ENCODE measurements at regions not wholly inside any gene's neighbourhood (a gene's known extent, or its start where the extent isn't known, plus 50 kb on each side); places are given as distances from the start of the nearest gene placed in this dataset.
"Not testable (repeated sequence)": the region's sequence is repeated elsewhere in the genome, so short reads cannot be mapped to it uniquely, and the experiment has no call there.

GRCh38 chr7:142509235-142509634 is 240.0 kb upstream of the PRSS1 start:
- not testable (repeated sequence) for TF ChIP-seq ZNF274 (IDR thresholded peaks at IDR 0.05; ENCODE audit: low read depth, low read length); YY1 (IDR thresholded peaks at IDR 0.05; ENCODE audit: insufficient read depth, insufficient read length)
